Esophagus squamous epithelium (tissue), 4 donors: ENCODE measurements at regions not wholly inside any gene's neighbourhood (a gene's known extent, or its start where the extent isn't known, plus 50 kb on each side); places are given as distances from the start of the nearest gene placed in this dataset.

ENCODE experiments used
- CTCF ChIP-seq, 6 experiments: fragments of 450-650 bp in 4 of 6; fragments of 200-600 bp in 2 of 6; sonication (generic) in 2 of 6; IDR thresholded peaks; one replicate each; pipeline ENCODE4 v1.5.1; 2016 to 2019; ENCODE audit warnings: antibody characterized with exemption in 6 of 6, mild to moderate bottlenecking in 4 of 6, moderate library complexity in 4 of 6
- POLR2A ChIP-seq, 4 donors: fragments of 450-650 bp; IDR thresholded peaks; one replicate each; pipeline ENCODE4 v1.6.1; 2017; ENCODE audit warnings: antibody characterized with exemption in 4 of 4, mild to moderate bottlenecking in 4 of 4, moderate library complexity in 3 of 4

- TF ChIP-seq CTCF (IDR thresholded peaks at IDR 0.05) (no peak), POLR2A (IDR thresholded peaks at IDR 0.05) (no peak)
Measured at GRCh38 chr12:17215759-17216570, 610.0 kb upstream of the LMO3 start.
